Smooth muscle cell (in vitro differentiated cells): ENCODE measurements at regions not wholly inside any gene's neighbourhood (a gene's known extent, or its start where the extent isn't known, plus 50 kb on each side); places are given as distances from the start of the nearest gene placed in this dataset.

Source experiments
- DNase-seq: peaks from one replicate; lab custom pipeline; 2025; ENCODE audit not compliant: unreplicated experiment; lab: John Stamatoyannopoulos, UW
- H2AFZ ChIP-seq: fragments of 200-600 bp; sonication (generic); 2 replicates; pipeline ENCODE4 v1.6.0; 2016; ENCODE audit warnings: antibody characterized with exemption, low read depth, mild to moderate bottlenecking
- H3F3A ChIP-seq: fragments of 200-600 bp; sonication (generic); 2 replicates; pipeline ENCODE4 v1.6.0; 2017; ENCODE audit warnings: antibody characterized with exemption, low read depth
- H3K27ac ChIP-seq: fragments of 200-600 bp; sonication (generic); 2 replicates; pipeline ENCODE4 v1.5.1; 2016; ENCODE audit warnings: low read depth, mild to moderate bottlenecking
- H3K27me3 ChIP-seq: fragments of 200-600 bp; sonication (generic); 2 replicates; pipeline ENCODE4 v1.6.1; 2016; ENCODE audit warnings: low read depth, mild to moderate bottlenecking
- H3K36me3 ChIP-seq: fragments of 200-600 bp; sonication (generic); 2 replicates; pipeline ENCODE4 v1.5.1; 2016; ENCODE audit warnings: low read depth
- H3K4me1 ChIP-seq: fragments of 200-600 bp; sonication (generic); 2 replicates; pipeline ENCODE4 v1.5.1; 2016; ENCODE audit warnings: low read depth
- H3K4me2 ChIP-seq: fragments of 200-600 bp; sonication (generic); 2 replicates; pipeline ENCODE4 v1.6.0; 2016; ENCODE audit warnings: mild to moderate bottlenecking
- H3K4me3 ChIP-seq: fragments of 200-600 bp; sonication (generic); 2 replicates; pipeline ENCODE4 v1.5.1; 2016; ENCODE audit warnings: mild to moderate bottlenecking
- H3K79me2 ChIP-seq: fragments of 200-600 bp; sonication (generic); 2 replicates; pipeline ENCODE4 v1.6.0; 2016; ENCODE audit warnings: low read depth, mild to moderate bottlenecking
- H3K9ac ChIP-seq: fragments of 200-600 bp; sonication (generic); 2 replicates; pipeline ENCODE4 v1.6.0; 2016; ENCODE audit warnings: low read depth
- H3K9me3 ChIP-seq: fragments of 200-600 bp; sonication (generic); replicated peaks from 2 replicates; pipeline ENCODE4 v1.5.1; 2016; ENCODE audit warnings: low read depth
- H4K20me1 ChIP-seq: fragments of 200-600 bp; sonication (generic); 2 replicates; pipeline ENCODE4 v1.6.0; 2016; ENCODE audit warnings: low read depth
- WGBS: methylation state at CpG from one replicate; pipeline ENCODE4 v1.1.7; 2016; ENCODE audit warnings: low lambda C conversion rate; 5-methylcytosine and 5-hydroxymethylcytosine counted together
- TF ChIP-seq, protein P1 (sequence below): fragments of 200-600 bp; sonication (generic); IDR thresholded peaks from 2 replicates; pipeline ENCODE4 v1.5.1; 2017; ENCODE audit warnings: borderline replicate concordance, mild to moderate bottlenecking, antibody characterized with exemption; ENCODE audit not compliant: insufficient read depth, poor library complexity, severe bottlenecking

- WGBS: 85% methylated on average over 12 of the region's 12 CpGs
- no peak for DNase-seq
- Histone ChIP-seq H3K36me3 (no peaks in the 10 kb centered on the region), H3K9me3 (no peaks in the 10 kb centered on the region), H2AFZ (peak overlapping the region; percentile 21), H3K4me1 (no peaks in the 10 kb centered on the region), H4K20me1 (no peaks in the 10 kb centered on the region), H3F3A (no peaks in the 10 kb centered on the region), H3K4me2 (no peak overlapping the region), H3K9ac (no peak overlapping the region), H3K79me2 (no peaks in the 10 kb centered on the region), H3K27me3 (no peaks in the 10 kb centered on the region), H3K27ac (no peak overlapping the region), H3K4me3 (no peak overlapping the region)
- TF ChIP-seq, protein P1, sequence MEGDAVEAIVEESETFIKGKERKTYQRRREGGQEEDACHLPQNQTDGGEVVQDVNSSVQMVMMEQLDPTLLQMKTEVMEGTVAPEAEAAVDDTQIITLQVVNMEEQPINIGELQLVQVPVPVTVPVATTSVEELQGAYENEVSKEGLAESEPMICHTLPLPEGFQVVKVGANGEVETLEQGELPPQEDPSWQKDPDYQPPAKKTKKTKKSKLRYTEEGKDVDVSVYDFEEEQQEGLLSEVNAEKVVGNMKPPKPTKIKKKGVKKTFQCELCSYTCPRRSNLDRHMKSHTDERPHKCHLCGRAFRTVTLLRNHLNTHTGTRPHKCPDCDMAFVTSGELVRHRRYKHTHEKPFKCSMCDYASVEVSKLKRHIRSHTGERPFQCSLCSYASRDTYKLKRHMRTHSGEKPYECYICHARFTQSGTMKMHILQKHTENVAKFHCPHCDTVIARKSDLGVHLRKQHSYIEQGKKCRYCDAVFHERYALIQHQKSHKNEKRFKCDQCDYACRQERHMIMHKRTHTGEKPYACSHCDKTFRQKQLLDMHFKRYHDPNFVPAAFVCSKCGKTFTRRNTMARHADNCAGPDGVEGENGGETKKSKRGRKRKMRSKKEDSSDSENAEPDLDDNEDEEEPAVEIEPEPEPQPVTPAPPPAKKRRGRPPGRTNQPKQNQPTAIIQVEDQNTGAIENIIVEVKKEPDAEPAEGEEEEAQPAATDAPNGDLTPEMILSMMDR: no peak
These were observed 52.9 kb upstream of the VCAN start for GRCh38 chr5:83418356-83419321.
